IMR-90 (cell line): ENCODE measurements at regions not wholly inside any gene's neighbourhood (a gene's known extent, or its start where the extent isn't known, plus 50 kb on each side); places are given as distances from the start of the nearest gene placed in this dataset.
"Not testable (repeated sequence)": the region's sequence is repeated elsewhere in the genome, so short reads cannot be mapped to it uniquely, and the experiment has no call there.

Experiments used
- ATAC-seq: fragments of 200-7000 bp; cut with Tn5 transposase; 2 replicates; pipeline ENCODE4 v1.9.1; 2020; ENCODE audit warnings: low read depth, mild to moderate bottlenecking, moderate library complexity
- BruUV-seq: library from RNA; stranded (reverse); fragments of 400-500 nt; replicated peaks from 2 replicates; lab custom pipeline; 2021; lab: Mats Ljungman, UMichigan
- CTCF ChIA-PET: fragments of 300-600 bp; formaldehyde crosslinking; extraction: SDS; loops from one replicate; lab custom pipeline; 2021; ENCODE audit warnings: antibody characterized with exemption; lab: Yijun Ruan, JAX
- POLR2A ChIA-PET: fragments of 300-600 bp; sonication (Branson Sonifier 250); formaldehyde crosslinking; loops from one replicate; lab custom pipeline; 2022; ENCODE audit warnings: antibody characterized with exemption; ENCODE audit not compliant: unreplicated experiment; lab: Charles Lee
- DNase-seq: peaks from one replicate; pipeline ENCODE4 v3.0.0; 2013
- H2AFZ ChIP-seq: replicated peaks from 2 replicates; pipeline ENCODE3; 2013; ENCODE audit warnings: low read length, mild to moderate bottlenecking; ENCODE audit not compliant: poor library complexity
- H2AK5ac ChIP-seq: 2 replicates; pipeline ENCODE4 v1.6.1; 2013; ENCODE audit warnings: low read depth, low read length, inconsistent platforms
- H2AK9ac ChIP-seq: replicated peaks from 2 replicates; pipeline ENCODE3; 2013; ENCODE audit warnings: mild to moderate bottlenecking, low read depth, low read length, moderate library complexity; ENCODE audit not compliant: poor library complexity
- H2BK120ac ChIP-seq: 2 replicates; pipeline ENCODE4 v1.6.1; 2013; ENCODE audit warnings: low read depth, low read length, inconsistent platforms
- H2BK15ac ChIP-seq: 3 replicates; pipeline ENCODE4 v1.6.1; 2013; ENCODE audit warnings: low read depth, low read length, inconsistent platforms
- H2BK20ac ChIP-seq: 2 replicates; pipeline ENCODE4 v1.6.1; 2013; ENCODE audit warnings: low read depth, mild to moderate bottlenecking, inconsistent platforms, low read length, moderate library complexity
- H2BK5ac ChIP-seq: 2 replicates; pipeline ENCODE4 v1.6.1; 2013; ENCODE audit warnings: mild to moderate bottlenecking, low read depth, low read length, inconsistent platforms; ENCODE audit not compliant: poor library complexity, severe bottlenecking
- H3K14ac ChIP-seq: replicated peaks from 2 replicates; pipeline ENCODE4 v1.6.1; 2013; ENCODE audit warnings: low read depth, low read length, inconsistent platforms
- H3K18ac ChIP-seq: 2 replicates; pipeline ENCODE4 v1.6.1; 2013; ENCODE audit warnings: low read depth, low read length, control low read depth
- H3K23ac ChIP-seq: 2 replicates; pipeline ENCODE4 v1.6.1; 2013; ENCODE audit warnings: low read depth, low read length, inconsistent platforms
- H3K27ac ChIP-seq: 2 replicates; pipeline ENCODE4 v1.5.1; 2013; ENCODE audit warnings: mild to moderate bottlenecking, control low read depth, low read length; ENCODE audit not compliant: insufficient read depth
- H3K27me3 ChIP-seq: 2 replicates; pipeline ENCODE4 v1.6.1; 2013; ENCODE audit warnings: low read length; ENCODE audit not compliant: control insufficient read depth, insufficient read depth
- H3K36me3 ChIP-seq: 2 replicates; pipeline ENCODE4 v1.6.1; 2013; ENCODE audit warnings: low read length, mixed read lengths; ENCODE audit not compliant: control insufficient read depth, insufficient read depth
- H3K4ac ChIP-seq: 2 replicates; pipeline ENCODE4 v1.6.1; 2013; ENCODE audit warnings: low read depth, low read length, inconsistent platforms
- H3K4me1 ChIP-seq: 2 replicates; pipeline ENCODE4 v1.6.1; 2013; ENCODE audit warnings: low read length, mixed read lengths; ENCODE audit not compliant: control insufficient read depth, insufficient read depth
- H3K4me2 ChIP-seq: 2 replicates; pipeline ENCODE4 v1.6.1; 2013; ENCODE audit warnings: low read depth, mild to moderate bottlenecking, control low read depth, low read length, moderate library complexity
- H3K4me3 ChIP-seq: 2 replicates; pipeline ENCODE4 v1.5.1; 2013; ENCODE audit warnings: low read depth, mild to moderate bottlenecking, control low read depth, low read length, moderate library complexity; ENCODE audit not compliant: insufficient read depth
- H3K56ac ChIP-seq: 2 replicates; pipeline ENCODE4 v1.6.1; 2013; ENCODE audit warnings: low read length, inconsistent platforms; ENCODE audit not compliant: insufficient read depth; ENCODE audit errors: extremely low read depth
- H3K79me1 ChIP-seq, 2 experiments: 2 replicates each; pipeline ENCODE4 v1.6.1; 2013; ENCODE audit warnings: low read length in 2 of 2, inconsistent platforms in 1 of 2, low read depth in 1 of 2
- H3K9ac ChIP-seq: 2 replicates; pipeline ENCODE4 v1.6.1; 2013; ENCODE audit warnings: low read depth, low read length, control low read depth
- H3K9me1 ChIP-seq: 2 replicates; pipeline ENCODE4 v1.6.1; 2013; ENCODE audit warnings: low read length, inconsistent platforms; ENCODE audit not compliant: insufficient read depth
- H3K9me3 ChIP-seq: 2 replicates; pipeline ENCODE4 v1.6.1; 2013; ENCODE audit warnings: low read length; ENCODE audit not compliant: control insufficient read depth, insufficient read depth
- H4K20me1 ChIP-seq: 2 replicates; pipeline ENCODE4 v1.6.1; 2013; ENCODE audit warnings: low read length, inconsistent platforms; ENCODE audit not compliant: insufficient read depth
- H4K5ac ChIP-seq: 2 replicates; pipeline ENCODE4 v1.6.1; 2013; ENCODE audit warnings: mild to moderate bottlenecking, low read depth, low read length, control low read depth
- H4K8ac ChIP-seq, 2 experiments: 2 replicates each; pipeline ENCODE4 v1.6.1; 2013; ENCODE audit warnings: low read depth in 2 of 2, low read length in 2 of 2, control low read depth in 1 of 2, inconsistent platforms in 1 of 2
- H4K91ac ChIP-seq: 2 replicates; pipeline ENCODE4 v1.6.1; 2013; ENCODE audit warnings: low read depth, low read length, inconsistent platforms; ENCODE audit not compliant: insufficient read depth
- WGBS, 2 experiments: methylation state at CpG; one replicate each; pipeline versions ENCODE4 v1.1.5 to v1.1.7; 2013; ENCODE audit warnings: missing lambda C conversion rate in 2 of 2; ENCODE audit not compliant: insufficient read length in 1 of 2; ENCODE audit errors: extremely low coverage in 2 of 2; 5-methylcytosine and 5-hydroxymethylcytosine counted together
- dilution Hi-C: fragments of 300-500 bp; cut with HindIII; formaldehyde crosslinking; loops from one replicate; pipeline ENCODE4 v1.14.3; 2018; ENCODE audit warnings: low sequenced_read_pairs; ENCODE audit not compliant: unreplicated experiment
- in situ Hi-C: fragments of 300-500 bp; cut with MboI; formaldehyde crosslinking; loops from 3 replicates; pipeline ENCODE4 v1.14.3; 2019; ENCODE audit warnings: low sequenced_read_pairs, inconsistent platforms, mixed read lengths
- intact Hi-C: fragments of 100-400 bp; cut with micrococcal nuclease; formaldehyde crosslinking; loops from 2 replicates; pipeline ENCODE4 v1.10.0; 2022

DNA sequence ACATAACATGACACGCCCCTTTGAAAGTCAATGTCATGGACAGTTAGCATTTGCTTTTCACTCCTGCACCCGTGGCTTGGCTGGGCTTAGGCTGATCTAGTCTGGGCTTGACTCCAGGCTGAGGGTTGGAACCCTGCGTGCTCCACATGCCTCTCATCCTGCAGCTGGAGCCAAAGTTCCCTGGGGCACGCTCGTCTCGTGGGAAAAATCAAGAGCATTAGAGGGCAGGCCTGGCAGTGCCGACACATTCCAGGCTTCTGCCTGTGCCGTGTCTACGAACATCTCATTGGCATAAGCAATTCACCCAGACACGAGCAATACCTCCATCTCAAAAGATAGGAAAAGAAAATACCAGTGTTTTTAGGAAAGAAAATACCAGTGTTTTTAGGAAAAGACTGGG lies 342.7 kb upstream of the SULF2 start:
- H3K56ac ChIP-seq, dilution Hi-C loops, H3K9ac ChIP-seq, H3K4me2 ChIP-seq, H3K27me3 ChIP-seq, H3K18ac ChIP-seq, H2BK120ac ChIP-seq, H4K91ac ChIP-seq, in situ Hi-C loops, H2BK15ac ChIP-seq, H3K9me3 ChIP-seq, H3K4me1 ChIP-seq, H4K5ac ChIP-seq, H3K27ac ChIP-seq, H3K79me1 ChIP-seq, H3K23ac ChIP-seq, H3K14ac ChIP-seq, POLR2A ChIA-PET, H3K4ac ChIP-seq, H2BK5ac ChIP-seq, H2AK5ac ChIP-seq, BruUV-seq, H4K8ac ChIP-seq, H3K4me3 ChIP-seq, ATAC-seq, H4K20me1 ChIP-seq, intact Hi-C loops, H2AK9ac ChIP-seq, H3K36me3 ChIP-seq, H2AFZ ChIP-seq, H3K9me1 ChIP-seq, CTCF ChIA-PET, DNase-seq, H2BK20ac ChIP-seq: not testable (repeated sequence)
- no CpG with 5 or more reads among the region's 10 CpGs for WGBS, 2 experiments

GRCh38 chr20:48127133-48127532 lies 341.9 kb upstream of the SULF2 start:
- intact Hi-C loops, H2AK9ac ChIP-seq, ATAC-seq, in situ Hi-C loops, H3K79me1 ChIP-seq, H3K27me3 ChIP-seq, H4K91ac ChIP-seq, H4K8ac ChIP-seq, H3K18ac ChIP-seq, H3K4ac ChIP-seq, POLR2A ChIA-PET, dilution Hi-C loops, H3K4me3 ChIP-seq, H2BK20ac ChIP-seq, H3K14ac ChIP-seq, H2BK120ac ChIP-seq, H3K56ac ChIP-seq, H3K36me3 ChIP-seq, DNase-seq, H3K27ac ChIP-seq, H2BK5ac ChIP-seq, H3K4me1 ChIP-seq, H3K9me1 ChIP-seq, BruUV-seq, H2AFZ ChIP-seq, H2BK15ac ChIP-seq, H3K23ac ChIP-seq, H3K9ac ChIP-seq, H3K9me3 ChIP-seq, H4K20me1 ChIP-seq, H4K5ac ChIP-seq, H2AK5ac ChIP-seq, H3K4me2 ChIP-seq, CTCF ChIA-PET: not testable (repeated sequence)
- WGBS, 2 experiments = 64% methylated on average over 8 of the region's 13 CpGs; no CpG with 5 or more reads in 1 of the 2 experiments
